RWPE2 (cell line): ENCODE measurements at regions not wholly inside any gene's neighbourhood (a gene's known extent, or its start where the extent isn't known, plus 50 kb on each side); places are given as distances from the start of the nearest gene placed in this dataset.

ENCODE experiments used
- ATAC-seq: fragments of 200-7000 bp; cut with Tn5 transposase; 3 replicates; pipeline ENCODE4 v1.9.1; 2021; ENCODE audit warnings: low read depth
- DNase-seq: peaks from one replicate; pipeline ENCODE4 v3.0.0-alpha.2; 2020; ENCODE audit warnings: low spot score
- H3K27ac ChIP-seq: fragments of 450-650 bp; 2 replicates; pipeline ENCODE4 v1.5.1; 2017; ENCODE audit warnings: mild to moderate bottlenecking; ENCODE audit not compliant: poor library complexity, severe bottlenecking
- H3K27me3 ChIP-seq: fragments of 250-450 bp; sonication (Bioruptor Pico); 2 replicates; pipeline ENCODE4 v1.5.1; 2021; ENCODE audit warnings: mild to moderate bottlenecking, moderate library complexity; ENCODE audit not compliant: insufficient read depth, poor library complexity, severe bottlenecking
- H3K36me3 ChIP-seq: fragments of 250-450 bp; sonication (Bioruptor Pico); 2 replicates; pipeline ENCODE4 v1.5.1; 2020; ENCODE audit warnings: low read depth, mild to moderate bottlenecking, moderate library complexity
- H3K4me1 ChIP-seq: fragments of 250-450 bp; sonication (Bioruptor Pico); 2 replicates; pipeline ENCODE4 v1.5.1; 2021; ENCODE audit warnings: mild to moderate bottlenecking, moderate library complexity; ENCODE audit not compliant: insufficient read depth, poor library complexity, severe bottlenecking
- H3K4me3 ChIP-seq: fragments of 250-450 bp; sonication (Bioruptor Pico); 2 replicates; pipeline ENCODE4 v1.5.1; 2021; ENCODE audit warnings: mild to moderate bottlenecking, moderate library complexity; ENCODE audit not compliant: severe bottlenecking
- H3K9me3 ChIP-seq: fragments of 250-450 bp; sonication (Bioruptor Pico); 2 replicates; pipeline ENCODE4 v1.5.1; 2021; ENCODE audit warnings: mild to moderate bottlenecking, moderate library complexity; ENCODE audit not compliant: severe bottlenecking
- CTCF ChIP-seq: fragments of 450-650 bp; IDR thresholded peaks from one replicate; pipeline ENCODE4 v1.5.1; 2017; ENCODE audit warnings: mild to moderate bottlenecking, moderate library complexity; ENCODE audit not compliant: poor library complexity, severe bottlenecking

GRCh38 chr2:203804070-203804469 is 63.5 kb upstream of the CTLA4 start:
- Histone ChIP-seq H3K4me1 (peaks cover 3% of the 10 kb centered on the region), H3K27me3 (no peaks in the 10 kb centered on the region), H3K9me3 (peaks cover 3% of the 10 kb centered on the region), H3K36me3 (no peaks in the 10 kb centered on the region), H3K27ac (no peak overlapping the region), H3K4me3 (no peak overlapping the region)
- ATAC-seq = no peak
- no peak for TF ChIP-seq CTCF
- no peak for DNase-seq

- no peak for ATAC-seq
- DNase-seq = no peak
- H3K27ac ChIP-seq = no peak overlapping the region
- H3K27me3 ChIP-seq = no peaks in the 10 kb centered on the region
- no peak overlapping the region for H3K4me3 ChIP-seq
- H3K36me3 ChIP-seq = no peaks in the 10 kb centered on the region
- no peak for TF ChIP-seq CTCF
- H3K9me3 ChIP-seq = peaks cover 3% of the 10 kb centered on the region
- H3K4me1 ChIP-seq = peaks cover 7% of the 10 kb centered on the region
These were observed 62.6 kb upstream of the CTLA4 start for GRCh38 chr2:203804764-203805485.

GRCh38 chr2:203805486-203805838 is 62.1 kb upstream of the CTLA4 start:
- no peak overlapping the region for H3K27ac ChIP-seq
- TF ChIP-seq CTCF = no peak
- no peak overlapping the region for H3K4me3 ChIP-seq
- H3K36me3 ChIP-seq = no peaks in the 10 kb centered on the region
- DNase-seq (no peak), ATAC-seq (no peak)
- H3K4me1 ChIP-seq = peaks cover 7% of the 10 kb centered on the region
- no peaks in the 10 kb centered on the region for H3K27me3 ChIP-seq
- H3K9me3 ChIP-seq = peaks cover 3% of the 10 kb centered on the region

GRCh38 chr2:203806761-203807160 is 60.8 kb upstream of the CTLA4 start:
- TF ChIP-seq CTCF = no peak
- Histone ChIP-seq H3K36me3 (no peaks in the 10 kb centered on the region), H3K4me3 (no peak overlapping the region), H3K27ac (no peak overlapping the region), H3K27me3 (no peaks in the 10 kb centered on the region), H3K9me3 (peaks cover 3% of the 10 kb centered on the region), H3K4me1 (peaks cover 14% of the 10 kb centered on the region)
- DNase-seq (no peak), ATAC-seq (no peak)

- Histone ChIP-seq H3K4me3 (no peak overlapping the region), H3K4me1 (peaks cover 17% of the 10 kb centered on the region), H3K27me3 (no peaks in the 10 kb centered on the region), H3K9me3 (peaks cover 3% of the 10 kb centered on the region), H3K36me3 (no peaks in the 10 kb centered on the region), H3K27ac (no peak overlapping the region)
- TF ChIP-seq CTCF = no peak
- DNase-seq = no peak
- ATAC-seq = no peak
These were observed 59.4 kb upstream of the CTLA4 start for GRCh38 chr2:203808046-203808750.
